ES-I3 (cell line): ENCODE measurements at regions not wholly inside any gene's neighbourhood (a gene's known extent, or its start where the extent isn't known, plus 50 kb on each side); places are given as distances from the start of the nearest gene placed in this dataset.
"Not testable (repeated sequence)": the region's sequence is repeated elsewhere in the genome, so short reads cannot be mapped to it uniquely, and the experiment has no call there.

Experiments used
- H3K36me3 ChIP-seq: 2 replicates; pipeline ENCODE4 v1.6.1; 2013; ENCODE audit warnings: mild to moderate bottlenecking, low read length, control low read depth, moderate library complexity; ENCODE audit not compliant: insufficient read depth
- H3K4me1 ChIP-seq: 2 replicates; pipeline ENCODE4 v1.6.1; 2013; ENCODE audit warnings: mild to moderate bottlenecking, control low read depth, low read length; ENCODE audit not compliant: insufficient read depth
- H3K9ac ChIP-seq: 2 replicates; pipeline ENCODE4 v1.6.1; 2013; ENCODE audit warnings: low read depth, mild to moderate bottlenecking, low read length, moderate library complexity
- H3K9me3 ChIP-seq: 2 replicates; pipeline ENCODE4 v1.6.1; 2013; ENCODE audit warnings: mild to moderate bottlenecking, low read length, moderate library complexity; ENCODE audit not compliant: control insufficient read depth, insufficient read depth

DNA sequence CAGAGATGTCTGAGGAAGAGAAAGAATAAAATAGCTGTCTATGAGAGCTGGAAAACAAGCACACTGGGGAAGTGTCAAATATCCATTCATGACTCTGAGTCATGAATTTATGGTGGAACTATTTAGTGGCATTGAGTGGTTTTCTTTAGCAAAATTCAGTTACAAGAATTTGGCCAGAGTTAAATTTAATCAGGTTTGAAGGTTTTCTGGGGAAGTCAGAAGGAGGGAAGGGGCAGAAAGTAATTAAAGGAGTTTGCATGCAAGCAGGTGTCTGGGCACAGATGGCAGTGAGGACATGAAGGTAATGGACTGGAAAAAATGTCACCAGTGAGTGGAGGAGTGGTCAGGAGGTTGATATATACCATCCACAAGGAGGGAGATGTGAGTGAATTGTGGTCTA, 121.9 kb upstream of the IVNS1ABP start:
- H3K9me3 ChIP-seq = no peaks in the 10 kb centered on the region
- no peaks in the 10 kb centered on the region for H3K4me1 ChIP-seq
- H3K36me3 ChIP-seq = no peaks in the 10 kb centered on the region
- no peak overlapping the region for H3K9ac ChIP-seq

DNA sequence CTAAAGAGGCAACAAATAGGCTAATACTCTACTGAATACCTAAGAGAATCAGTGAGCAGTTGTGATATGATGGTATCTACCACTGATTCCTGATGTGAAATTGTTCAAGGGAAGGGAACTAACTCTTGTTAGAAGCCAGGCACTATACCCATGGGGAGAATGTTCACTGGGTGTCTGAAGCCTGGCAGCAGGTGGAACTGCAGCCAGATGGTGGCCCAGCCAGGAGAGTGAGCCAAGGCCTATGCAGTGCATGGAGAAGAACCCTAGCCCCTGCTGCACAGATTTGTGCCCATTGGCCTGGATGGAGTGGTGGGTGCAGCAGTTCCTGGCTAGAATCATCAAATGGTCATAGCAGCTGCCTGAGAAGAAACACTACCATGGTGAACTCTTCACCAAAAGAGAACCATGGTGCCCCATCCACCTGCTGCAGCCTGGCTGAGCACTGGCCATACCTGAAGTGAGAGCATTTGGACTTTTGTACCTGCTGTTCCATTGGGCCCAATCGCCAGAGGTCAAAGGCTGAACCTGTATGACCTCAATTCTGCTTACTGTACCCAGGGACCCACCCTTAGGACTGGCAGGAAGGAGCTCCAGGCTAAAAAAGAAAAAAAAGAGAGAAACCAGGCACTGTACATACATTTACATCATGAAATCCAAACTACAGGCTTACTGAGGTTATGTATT, 118.8 kb upstream of the IVNS1ABP start:
- H3K4me1 ChIP-seq = no peaks in the 10 kb centered on the region
- no peak overlapping the region for H3K9ac ChIP-seq
- no peaks in the 10 kb centered on the region for H3K9me3 ChIP-seq
- H3K36me3 ChIP-seq = no peaks in the 10 kb centered on the region

DNA sequence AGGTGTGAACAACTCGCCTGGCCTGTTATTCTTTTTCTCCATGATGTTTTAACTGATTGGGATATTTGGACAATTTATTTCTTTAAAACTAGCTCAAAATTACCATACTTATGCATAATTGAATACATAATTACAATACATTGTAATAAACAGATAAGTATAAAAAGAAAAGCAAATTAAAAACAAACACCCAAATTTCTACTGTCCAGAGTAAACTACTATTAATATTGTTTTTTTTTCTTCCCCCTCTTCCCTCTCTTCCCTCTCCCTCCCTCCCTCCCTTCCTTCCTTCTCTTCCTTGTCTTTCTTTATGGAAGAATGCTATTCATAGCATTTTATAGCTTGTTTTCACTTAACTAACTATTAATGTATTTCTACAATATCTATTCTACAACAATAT, 117.7 kb upstream of the IVNS1ABP start:
- Histone ChIP-seq H3K9ac (no peak overlapping the region), H3K4me1 (no peaks in the 10 kb centered on the region), H3K36me3 (no peaks in the 10 kb centered on the region), H3K9me3 (no peaks in the 10 kb centered on the region)

GRCh38 chr1:185433667-185434066, 116.6 kb upstream of the IVNS1ABP start:
- Histone ChIP-seq H3K9ac (no peak overlapping the region), H3K4me1 (no peaks in the 10 kb centered on the region), H3K9me3 (no peaks in the 10 kb centered on the region)

DNA sequence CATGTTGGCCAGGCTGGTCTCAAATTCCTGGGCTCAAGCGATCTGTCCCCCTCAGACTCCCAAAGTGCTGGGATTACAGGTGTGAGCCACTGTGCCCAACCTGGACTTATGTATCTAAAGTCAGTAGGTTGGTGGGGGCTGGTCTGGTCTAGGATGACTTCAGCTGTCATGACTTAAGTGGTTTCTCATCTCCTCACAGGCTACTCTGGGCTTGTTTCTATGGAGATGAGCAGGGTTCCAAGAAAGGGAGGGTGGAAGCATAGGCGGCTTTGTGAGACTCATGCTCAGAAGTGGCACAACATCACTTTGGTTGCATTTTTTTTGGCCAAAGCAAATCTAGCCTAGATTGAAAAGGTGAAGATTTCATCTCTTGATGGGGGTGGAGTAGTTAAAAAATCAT, 115.9 kb upstream of the IVNS1ABP start:
- no peaks in the 10 kb centered on the region for H3K4me1 ChIP-seq
- H3K9ac ChIP-seq = no peak overlapping the region
- H3K9me3 ChIP-seq = no peaks in the 10 kb centered on the region
- H3K36me3 ChIP-seq = no peaks in the 10 kb centered on the region

More at GRCh38 chr1:185433667-185434066, 116.6 kb upstream of the IVNS1ABP start:
- no peaks in the 10 kb centered on the region for H3K36me3 ChIP-seq

GRCh38 chr1:185431612-185432011, 114.6 kb upstream of the IVNS1ABP start:
- Histone ChIP-seq H3K9ac (no peak overlapping the region), H3K36me3 (no peaks in the 10 kb centered on the region), H3K4me1 (no peaks in the 10 kb centered on the region), H3K9me3 (no peaks in the 10 kb centered on the region)

GRCh38 chr1:185429668-185430067, 112.6 kb upstream of the IVNS1ABP start:
- H3K36me3 ChIP-seq, H3K9ac ChIP-seq, H3K9me3 ChIP-seq, H3K4me1 ChIP-seq: not testable (repeated sequence)

DNA sequence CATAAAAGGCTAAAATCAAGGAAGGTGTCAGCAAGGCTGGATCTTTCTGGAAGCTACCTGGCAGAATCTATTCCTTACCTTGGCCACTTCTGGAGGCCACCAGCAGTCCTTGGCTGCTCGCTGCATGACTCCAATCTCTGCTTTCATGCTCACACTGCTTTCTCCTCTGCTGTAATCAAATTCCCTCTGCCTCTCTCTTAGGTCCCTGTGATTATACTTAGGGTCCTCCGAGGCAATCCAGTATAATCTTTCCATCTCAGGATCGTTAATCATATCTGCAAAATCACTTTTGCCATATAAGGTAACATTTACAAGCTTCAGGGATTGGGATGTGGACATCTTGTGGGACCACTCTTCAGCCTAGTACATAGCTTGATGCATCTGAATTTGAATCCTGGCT, 110.7 kb upstream of the IVNS1ABP start:
- H3K9ac ChIP-seq = no peak overlapping the region
- no peaks in the 10 kb centered on the region for H3K36me3 ChIP-seq
- H3K9me3 ChIP-seq = no peaks in the 10 kb centered on the region
- H3K4me1 ChIP-seq = no peaks in the 10 kb centered on the region

GRCh38 chr1:185427264-185427663, 110.2 kb upstream of the IVNS1ABP start:
- H3K36me3 ChIP-seq = no peaks in the 10 kb centered on the region
- H3K9ac ChIP-seq = no peak overlapping the region
- no peaks in the 10 kb centered on the region for H3K9me3 ChIP-seq
- no peaks in the 10 kb centered on the region for H3K4me1 ChIP-seq

DNA sequence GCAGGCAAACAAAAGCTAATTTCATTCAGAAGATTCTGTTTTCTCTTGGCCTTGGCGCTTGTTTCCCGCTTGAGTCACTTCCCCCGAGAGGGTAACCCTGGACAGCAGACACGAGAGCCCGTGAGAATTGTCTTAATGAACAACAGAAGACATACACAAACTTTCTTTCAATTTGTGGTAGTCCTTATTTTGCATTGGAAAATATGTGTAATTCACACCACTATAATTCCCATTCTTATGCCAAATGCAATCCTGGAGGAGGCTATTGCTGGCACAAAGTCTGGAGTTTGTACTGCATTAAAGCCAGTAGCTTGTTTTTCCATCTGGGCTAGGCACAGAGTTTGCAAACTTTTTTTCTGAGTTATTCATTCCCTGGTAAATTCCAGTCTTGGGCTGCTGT, 109.8 kb upstream of the IVNS1ABP start:
- Histone ChIP-seq H3K9me3 (no peaks in the 10 kb centered on the region), H3K9ac (no peak overlapping the region), H3K4me1 (no peaks in the 10 kb centered on the region), H3K36me3 (no peaks in the 10 kb centered on the region)

DNA sequence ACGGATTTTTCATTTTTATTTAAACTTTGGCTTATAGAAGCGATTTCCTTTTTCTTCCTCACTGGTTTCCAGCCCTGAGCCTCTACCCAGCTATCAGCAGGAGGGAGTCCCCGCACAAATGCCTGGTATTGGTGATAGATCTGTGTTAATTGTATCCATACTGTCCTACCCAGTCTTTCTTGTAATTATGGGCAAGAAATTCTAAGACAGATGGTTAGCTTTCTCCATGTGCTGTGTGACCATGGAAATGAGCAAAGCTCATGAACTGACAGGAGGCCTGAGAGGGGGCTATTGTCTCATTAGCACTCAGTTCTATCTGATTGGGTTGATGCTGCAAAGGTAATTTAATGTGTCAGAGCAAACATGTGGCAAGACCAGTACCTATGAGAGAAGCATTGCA, 108.1 kb upstream of the IVNS1ABP start:
- no peaks in the 10 kb centered on the region for H3K36me3 ChIP-seq
- no peaks in the 10 kb centered on the region for H3K9me3 ChIP-seq

GRCh38 chr1:185421485-185422107, 104.6 kb upstream of the IVNS1ABP start:
- H3K36me3 ChIP-seq = no peaks in the 10 kb centered on the region
- no peak overlapping the region for H3K9ac ChIP-seq
- no peaks in the 10 kb centered on the region for H3K4me1 ChIP-seq

More for the DNA sequence above, 108.1 kb upstream of the IVNS1ABP start:
- Histone ChIP-seq H3K4me1 (no peaks in the 10 kb centered on the region), H3K9ac (no peak overlapping the region)

DNA sequence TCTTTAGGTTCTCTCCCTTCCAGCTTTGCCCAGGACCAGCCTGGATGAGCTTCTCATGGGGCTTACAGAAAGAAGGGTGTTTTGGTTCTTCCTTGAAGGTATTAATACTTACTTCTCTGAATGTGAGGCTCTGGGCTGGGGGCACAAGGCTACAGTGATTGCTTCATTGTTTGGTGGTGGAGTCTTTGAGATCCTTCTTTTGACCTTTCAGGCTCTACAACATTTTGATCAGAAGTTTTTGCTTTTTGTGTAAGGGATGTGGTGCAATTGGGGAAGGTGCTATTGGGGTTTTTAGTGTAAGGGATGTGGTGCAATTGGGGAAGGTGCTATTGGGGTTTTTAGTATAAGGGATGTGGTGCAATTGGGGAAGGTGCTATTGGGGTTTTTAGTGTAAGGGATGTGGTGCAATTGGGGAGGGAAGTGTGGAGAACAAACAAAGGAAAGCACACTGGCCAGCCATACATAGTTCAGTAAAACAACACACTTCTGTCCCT, 103.6 kb upstream of the IVNS1ABP start:
- no peak overlapping the region for H3K9ac ChIP-seq
- no peaks in the 10 kb centered on the region for H3K9me3 ChIP-seq
- no peaks in the 10 kb centered on the region for H3K4me1 ChIP-seq
- no peaks in the 10 kb centered on the region for H3K36me3 ChIP-seq

More at GRCh38 chr1:185421485-185422107, 104.6 kb upstream of the IVNS1ABP start:
- no peaks in the 10 kb centered on the region for H3K9me3 ChIP-seq

DNA sequence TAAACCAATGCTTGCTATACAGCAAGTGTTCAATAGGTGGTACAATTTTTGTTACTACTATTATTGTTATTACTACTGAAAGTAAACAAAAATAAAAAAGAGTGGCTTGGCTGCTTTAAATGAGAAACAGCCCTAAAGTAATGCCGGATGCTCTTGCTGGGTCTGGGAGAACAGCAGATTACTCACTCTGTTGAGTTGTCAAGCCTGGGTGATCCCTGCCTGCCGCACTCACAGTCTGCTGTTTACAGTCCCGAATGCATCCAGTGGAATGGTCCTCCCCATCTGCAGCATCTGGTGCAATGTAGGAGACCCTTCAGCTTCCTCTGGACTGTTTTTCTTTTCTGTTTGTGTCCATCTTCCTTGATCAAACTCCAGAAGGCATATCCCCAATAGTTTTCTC, 102.7 kb upstream of the IVNS1ABP start:
- Histone ChIP-seq H3K4me1 (no peaks in the 10 kb centered on the region), H3K36me3 (no peaks in the 10 kb centered on the region), H3K9me3 (no peaks in the 10 kb centered on the region), H3K9ac (no peak overlapping the region)

GRCh38 chr1:185418472-185418871, 101.4 kb upstream of the IVNS1ABP start:
- no peaks in the 10 kb centered on the region for H3K4me1 ChIP-seq
- H3K9me3 ChIP-seq = no peaks in the 10 kb centered on the region
- H3K9ac ChIP-seq = no peak overlapping the region
- no peaks in the 10 kb centered on the region for H3K36me3 ChIP-seq
